IMR-90 (cell line): ENCODE measurements at regions not wholly inside any gene's neighbourhood (a gene's known extent, or its start where the extent isn't known, plus 50 kb on each side); places are given as distances from the start of the nearest gene placed in this dataset.

Source experiments
- ATAC-seq: fragments of 200-7000 bp; cut with Tn5 transposase; 2 replicates; pipeline ENCODE4 v1.9.1; 2020; ENCODE audit warnings: low read depth, mild to moderate bottlenecking, moderate library complexity
- BruUV-seq: library from RNA; stranded (reverse); fragments of 400-500 nt; replicated peaks from 2 replicates; lab custom pipeline; 2021; lab: Mats Ljungman, UMichigan
- CTCF ChIA-PET: fragments of 300-600 bp; formaldehyde crosslinking; extraction: SDS; loops from one replicate; lab custom pipeline; 2021; ENCODE audit warnings: antibody characterized with exemption; lab: Yijun Ruan, JAX
- POLR2A ChIA-PET: fragments of 300-600 bp; sonication (Branson Sonifier 250); formaldehyde crosslinking; loops from one replicate; lab custom pipeline; 2022; ENCODE audit warnings: antibody characterized with exemption; ENCODE audit not compliant: unreplicated experiment; lab: Charles Lee
- DNase-seq: peaks from one replicate; pipeline ENCODE4 v3.0.0; 2013
- H2AFZ ChIP-seq: replicated peaks from 2 replicates; pipeline ENCODE3; 2013; ENCODE audit warnings: low read length, mild to moderate bottlenecking; ENCODE audit not compliant: poor library complexity
- H2AK5ac ChIP-seq: 2 replicates; pipeline ENCODE4 v1.6.1; 2013; ENCODE audit warnings: low read depth, low read length, inconsistent platforms
- H2AK9ac ChIP-seq: replicated peaks from 2 replicates; pipeline ENCODE3; 2013; ENCODE audit warnings: mild to moderate bottlenecking, low read depth, low read length, moderate library complexity; ENCODE audit not compliant: poor library complexity
- H2BK120ac ChIP-seq: 2 replicates; pipeline ENCODE4 v1.6.1; 2013; ENCODE audit warnings: low read depth, low read length, inconsistent platforms
- H2BK15ac ChIP-seq: 3 replicates; pipeline ENCODE4 v1.6.1; 2013; ENCODE audit warnings: low read depth, low read length, inconsistent platforms
- H2BK20ac ChIP-seq: 2 replicates; pipeline ENCODE4 v1.6.1; 2013; ENCODE audit warnings: low read depth, mild to moderate bottlenecking, inconsistent platforms, low read length, moderate library complexity
- H2BK5ac ChIP-seq: 2 replicates; pipeline ENCODE4 v1.6.1; 2013; ENCODE audit warnings: mild to moderate bottlenecking, low read depth, low read length, inconsistent platforms; ENCODE audit not compliant: poor library complexity, severe bottlenecking
- H3K14ac ChIP-seq: replicated peaks from 2 replicates; pipeline ENCODE4 v1.6.1; 2013; ENCODE audit warnings: low read depth, low read length, inconsistent platforms
- H3K18ac ChIP-seq: 2 replicates; pipeline ENCODE4 v1.6.1; 2013; ENCODE audit warnings: low read depth, low read length, control low read depth
- H3K23ac ChIP-seq: 2 replicates; pipeline ENCODE4 v1.6.1; 2013; ENCODE audit warnings: low read depth, low read length, inconsistent platforms
- H3K27ac ChIP-seq: 2 replicates; pipeline ENCODE4 v1.5.1; 2013; ENCODE audit warnings: mild to moderate bottlenecking, control low read depth, low read length; ENCODE audit not compliant: insufficient read depth
- H3K27me3 ChIP-seq: 2 replicates; pipeline ENCODE4 v1.6.1; 2013; ENCODE audit warnings: low read length; ENCODE audit not compliant: control insufficient read depth, insufficient read depth
- H3K36me3 ChIP-seq: 2 replicates; pipeline ENCODE4 v1.6.1; 2013; ENCODE audit warnings: low read length, mixed read lengths; ENCODE audit not compliant: control insufficient read depth, insufficient read depth
- H3K4ac ChIP-seq: 2 replicates; pipeline ENCODE4 v1.6.1; 2013; ENCODE audit warnings: low read depth, low read length, inconsistent platforms
- H3K4me1 ChIP-seq: 2 replicates; pipeline ENCODE4 v1.6.1; 2013; ENCODE audit warnings: low read length, mixed read lengths; ENCODE audit not compliant: control insufficient read depth, insufficient read depth
- H3K4me2 ChIP-seq: 2 replicates; pipeline ENCODE4 v1.6.1; 2013; ENCODE audit warnings: low read depth, mild to moderate bottlenecking, control low read depth, low read length, moderate library complexity
- H3K4me3 ChIP-seq: 2 replicates; pipeline ENCODE4 v1.5.1; 2013; ENCODE audit warnings: low read depth, mild to moderate bottlenecking, control low read depth, low read length, moderate library complexity; ENCODE audit not compliant: insufficient read depth
- H3K56ac ChIP-seq: 2 replicates; pipeline ENCODE4 v1.6.1; 2013; ENCODE audit warnings: low read length, inconsistent platforms; ENCODE audit not compliant: insufficient read depth; ENCODE audit errors: extremely low read depth
- H3K79me1 ChIP-seq, 2 experiments: 2 replicates each; pipeline ENCODE4 v1.6.1; 2013; ENCODE audit warnings: low read length in 2 of 2, inconsistent platforms in 1 of 2, low read depth in 1 of 2
- H3K9ac ChIP-seq: 2 replicates; pipeline ENCODE4 v1.6.1; 2013; ENCODE audit warnings: low read depth, low read length, control low read depth
- H3K9me1 ChIP-seq: 2 replicates; pipeline ENCODE4 v1.6.1; 2013; ENCODE audit warnings: low read length, inconsistent platforms; ENCODE audit not compliant: insufficient read depth
- H3K9me3 ChIP-seq: 2 replicates; pipeline ENCODE4 v1.6.1; 2013; ENCODE audit warnings: low read length; ENCODE audit not compliant: control insufficient read depth, insufficient read depth
- H4K20me1 ChIP-seq: 2 replicates; pipeline ENCODE4 v1.6.1; 2013; ENCODE audit warnings: low read length, inconsistent platforms; ENCODE audit not compliant: insufficient read depth
- H4K5ac ChIP-seq: 2 replicates; pipeline ENCODE4 v1.6.1; 2013; ENCODE audit warnings: mild to moderate bottlenecking, low read depth, low read length, control low read depth
- H4K8ac ChIP-seq, 2 experiments: 2 replicates each; pipeline ENCODE4 v1.6.1; 2013; ENCODE audit warnings: low read depth in 2 of 2, low read length in 2 of 2, control low read depth in 1 of 2, inconsistent platforms in 1 of 2
- H4K91ac ChIP-seq: 2 replicates; pipeline ENCODE4 v1.6.1; 2013; ENCODE audit warnings: low read depth, low read length, inconsistent platforms; ENCODE audit not compliant: insufficient read depth
- SMC3 ChIP-seq: fragments of 150-350 bp; IDR thresholded peaks from 2 replicates; pipeline ENCODE4 v1.6.1; 2016; ENCODE audit warnings: low read depth, mild to moderate bottlenecking, antibody characterized with exemption, low read length, moderate library complexity
- WGBS, 2 experiments: methylation state at CpG; one replicate each; pipeline versions ENCODE4 v1.1.5 to v1.1.7; 2013; ENCODE audit warnings: missing lambda C conversion rate in 2 of 2; ENCODE audit not compliant: insufficient read length in 1 of 2; ENCODE audit errors: extremely low coverage in 2 of 2; 5-methylcytosine and 5-hydroxymethylcytosine counted together
- dilution Hi-C: fragments of 300-500 bp; cut with HindIII; formaldehyde crosslinking; loops from one replicate; pipeline ENCODE4 v1.14.3; 2018; ENCODE audit warnings: low sequenced_read_pairs; ENCODE audit not compliant: unreplicated experiment
- in situ Hi-C: fragments of 300-500 bp; cut with MboI; formaldehyde crosslinking; loops from 3 replicates; pipeline ENCODE4 v1.14.3; 2019; ENCODE audit warnings: low sequenced_read_pairs, inconsistent platforms, mixed read lengths
- intact Hi-C: fragments of 100-400 bp; cut with micrococcal nuclease; formaldehyde crosslinking; loops from 2 replicates; pipeline ENCODE4 v1.10.0; 2022
- TF ChIP-seq, protein P1 (sequence below): fragments of 150-350 bp; IDR thresholded peaks from 2 replicates; pipeline ENCODE4 v1.6.1; 2017; ENCODE audit warnings: mild to moderate bottlenecking, antibody characterized with exemption, low read length, low read depth
- TF ChIP-seq, protein P2 (sequence below): fragments of 150-350 bp; IDR thresholded peaks from 2 replicates; pipeline ENCODE4 v1.6.1; 2016; ENCODE audit warnings: low read depth, mild to moderate bottlenecking, low read length, moderate library complexity, borderline replicate concordance

DNA sequence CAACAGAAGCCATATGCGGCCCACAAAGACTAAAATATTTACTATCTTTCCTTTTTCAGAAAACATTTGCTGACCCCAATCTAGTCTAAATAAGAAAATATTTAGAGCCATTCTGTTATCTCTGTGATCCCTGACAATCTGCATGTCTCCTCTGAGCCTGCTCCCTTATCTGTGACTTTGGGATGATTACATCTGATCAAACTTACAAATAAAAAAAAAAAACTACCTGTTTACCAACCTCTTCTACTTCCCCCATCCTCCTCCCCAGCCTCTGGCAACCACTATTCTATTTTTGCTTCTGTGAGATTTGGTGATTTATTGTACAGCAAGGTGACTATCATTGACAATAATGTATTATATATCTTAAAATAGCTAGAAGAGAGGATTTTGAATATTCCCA, 176.3 kb upstream of the CD180 start:
- ATAC-seq (no peak), DNase-seq (no peak)
- Histone ChIP-seq H3K4me1 (no peaks in the 10 kb centered on the region), H2AFZ (no peak overlapping the region), H4K5ac (no peak overlapping the region), H3K27me3 (no peaks in the 10 kb centered on the region; the same call in 1 of the 2 replicates), H3K23ac (no peak overlapping the region), H3K56ac (no peak overlapping the region), H2AK9ac (no peak overlapping the region), H2AK5ac (no peak overlapping the region), H3K27ac (no peak overlapping the region), H4K20me1 (no peaks in the 10 kb centered on the region), H3K4ac (no peak overlapping the region), H2BK15ac (no peak overlapping the region), H3K36me3 (no peaks in the 10 kb centered on the region), H3K4me2 (no peak overlapping the region), H3K18ac (no peak overlapping the region), H4K91ac (no peak overlapping the region), H3K9me1 (no peaks in the 10 kb centered on the region), H3K9ac (no peak overlapping the region), H3K4me3 (no peak overlapping the region), H2BK20ac (no peak overlapping the region), H3K14ac (no peak overlapping the region), H2BK120ac (no peak overlapping the region), H3K79me1 (no peaks in the 10 kb centered on the region), H4K8ac (no peak overlapping the region), H3K9me3 (no peaks in the 10 kb centered on the region), H2BK5ac (no peak overlapping the region)
- intact Hi-C loops = no loop called here
- TF ChIP-seq, protein P1, sequence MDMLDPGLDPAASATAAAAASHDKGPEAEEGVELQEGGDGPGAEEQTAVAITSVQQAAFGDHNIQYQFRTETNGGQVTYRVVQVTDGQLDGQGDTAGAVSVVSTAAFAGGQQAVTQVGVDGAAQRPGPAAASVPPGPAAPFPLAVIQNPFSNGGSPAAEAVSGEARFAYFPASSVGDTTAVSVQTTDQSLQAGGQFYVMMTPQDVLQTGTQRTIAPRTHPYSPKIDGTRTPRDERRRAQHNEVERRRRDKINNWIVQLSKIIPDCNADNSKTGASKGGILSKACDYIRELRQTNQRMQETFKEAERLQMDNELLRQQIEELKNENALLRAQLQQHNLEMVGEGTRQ = no peak
- TF ChIP-seq, protein P2, sequence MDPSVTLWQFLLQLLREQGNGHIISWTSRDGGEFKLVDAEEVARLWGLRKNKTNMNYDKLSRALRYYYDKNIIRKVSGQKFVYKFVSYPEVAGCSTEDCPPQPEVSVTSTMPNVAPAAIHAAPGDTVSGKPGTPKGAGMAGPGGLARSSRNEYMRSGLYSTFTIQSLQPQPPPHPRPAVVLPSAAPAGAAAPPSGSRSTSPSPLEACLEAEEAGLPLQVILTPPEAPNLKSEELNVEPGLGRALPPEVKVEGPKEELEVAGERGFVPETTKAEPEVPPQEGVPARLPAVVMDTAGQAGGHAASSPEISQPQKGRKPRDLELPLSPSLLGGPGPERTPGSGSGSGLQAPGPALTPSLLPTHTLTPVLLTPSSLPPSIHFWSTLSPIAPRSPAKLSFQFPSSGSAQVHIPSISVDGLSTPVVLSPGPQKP = no peak
- TF ChIP-seq SMC3 = no peak
- dilution Hi-C loops = no loop called here
- no TSS peak for BruUV-seq
- no CpG with 5 or more reads among the region's 1 CpG for WGBS, 2 experiments
- in situ Hi-C loops = no loop called here
- POLR2A ChIA-PET = no interaction called here
- CTCF ChIA-PET = no interaction called here
